Activated T-helper 2 cell treated with anti-CD3 and anti-CD28 coated beads, Interferon-gamma antibody, Interleukin-2, Interleukin-4, amounts not matched to agents 10 μg/mL and 5 μg/mL and 100 μg/mL, durations not matched to agents 14 hours and 24 hours and 36 hours (primary cell): ENCODE measurements at regions not wholly inside any gene's neighbourhood (a gene's known extent, or its start where the extent isn't known, plus 50 kb on each side); places are given as distances from the start of the nearest gene placed in this dataset.

Source experiments
- DNase-seq: peaks from one replicate; pipeline ENCODE4 v3.0.0; 2021; ENCODE audit warnings: low spot score
- H3K27ac Mint-ChIP-seq: one replicate; pipeline ENCODE4 v1.8.0; 2021; ENCODE audit warnings: mixed read lengths
- H3K27me3 Mint-ChIP-seq: one replicate; pipeline ENCODE4 v1.8.0; 2021; ENCODE audit warnings: low read depth, mixed read lengths
- H3K36me3 Mint-ChIP-seq: one replicate; pipeline ENCODE4 v1.8.0; 2021; ENCODE audit warnings: low read depth, mixed read lengths
- H3K4me1 Mint-ChIP-seq: one replicate; pipeline ENCODE4 v1.8.0; 2021; ENCODE audit warnings: low read depth, mixed read lengths
- H3K4me3 Mint-ChIP-seq: one replicate; pipeline ENCODE4 v1.8.0; 2021; ENCODE audit warnings: low read depth, mild to moderate bottlenecking, moderate library complexity, mixed read lengths
- H3K9me3 Mint-ChIP-seq: one replicate; pipeline ENCODE4 v1.8.0; 2021; ENCODE audit warnings: mixed read lengths
- intact Hi-C: fragments of 100-400 bp; cut with micrococcal nuclease; formaldehyde crosslinking; loops from one replicate; pipeline ENCODE4 v1.15.1; 2023

GRCh38 chr14:101077481-101078074 is 174.1 kb upstream of the RTL1 start:
- H3K4me3 Mint-ChIP-seq = no peak overlapping the region
- H3K4me1 Mint-ChIP-seq = no peaks in the 10 kb centered on the region
- no peaks in the 10 kb centered on the region for H3K36me3 Mint-ChIP-seq
- intact Hi-C loops = no loop called here
- H3K27ac Mint-ChIP-seq = no peak overlapping the region
- H3K9me3 Mint-ChIP-seq = no peaks in the 10 kb centered on the region
- H3K27me3 Mint-ChIP-seq = peaks cover 47% of the 10 kb centered on the region
- no peak for DNase-seq

- no peaks in the 10 kb centered on the region for H3K9me3 Mint-ChIP-seq
- intact Hi-C loops = no loop called here
- H3K4me1 Mint-ChIP-seq = no peaks in the 10 kb centered on the region
- H3K36me3 Mint-ChIP-seq = no peaks in the 10 kb centered on the region
- no peak overlapping the region for H3K4me3 Mint-ChIP-seq
- DNase-seq = no peak
- H3K27ac Mint-ChIP-seq = no peak overlapping the region
- H3K27me3 Mint-ChIP-seq = peaks cover 47% of the 10 kb centered on the region
Measured at GRCh38 chr14:101078170-101078891, 174.8 kb upstream of the RTL1 start.

GRCh38 chr14:101078892-101079221 is 175.3 kb upstream of the RTL1 start:
- intact Hi-C loops = no loop called here
- Mint-ChIP-seq H3K4me1 (no peaks in the 10 kb centered on the region), H3K27me3 (peaks cover 47% of the 10 kb centered on the region), H3K4me3 (no peak overlapping the region), H3K9me3 (no peaks in the 10 kb centered on the region), H3K36me3 (no peaks in the 10 kb centered on the region), H3K27ac (no peak overlapping the region)
- DNase-seq = no peak

GRCh38 chr14:101080922-101081593 is 177.5 kb upstream of the RTL1 start:
- Mint-ChIP-seq H3K27me3 (peaks cover 47% of the 10 kb centered on the region), H3K36me3 (no peaks in the 10 kb centered on the region), H3K4me3 (no peak overlapping the region), H3K4me1 (no peaks in the 10 kb centered on the region), H3K9me3 (no peaks in the 10 kb centered on the region), H3K27ac (no peak overlapping the region)
- intact Hi-C loops = no loop called here
- no peak for DNase-seq

GRCh38 chr14:101082036-101082435 is 178.5 kb upstream of the RTL1 start:
- no peak for DNase-seq
- Mint-ChIP-seq H3K27me3 (peaks cover 41% of the 10 kb centered on the region), H3K27ac (no peak overlapping the region), H3K9me3 (no peaks in the 10 kb centered on the region), H3K4me3 (no peak overlapping the region), H3K36me3 (no peaks in the 10 kb centered on the region), H3K4me1 (no peaks in the 10 kb centered on the region)
- intact Hi-C loops = no loop called here

GRCh38 chr14:101082436-101083384 is 179.2 kb upstream of the RTL1 start:
- intact Hi-C loops = no loop called here
- H3K36me3 Mint-ChIP-seq = no peaks in the 10 kb centered on the region
- H3K4me3 Mint-ChIP-seq = no peak overlapping the region
- H3K27ac Mint-ChIP-seq = no peak overlapping the region
- no peaks in the 10 kb centered on the region for H3K4me1 Mint-ChIP-seq
- H3K27me3 Mint-ChIP-seq = peaks cover 37% of the 10 kb centered on the region
- DNase-seq = no peak
- H3K9me3 Mint-ChIP-seq = no peaks in the 10 kb centered on the region

GRCh38 chr14:101083564-101084435 is 180.3 kb upstream of the RTL1 start:
- Mint-ChIP-seq H3K27ac (no peak overlapping the region), H3K9me3 (no peaks in the 10 kb centered on the region), H3K36me3 (no peaks in the 10 kb centered on the region), H3K4me1 (no peaks in the 10 kb centered on the region), H3K4me3 (no peak overlapping the region), H3K27me3 (peaks cover 29% of the 10 kb centered on the region)
- intact Hi-C loops = no loop called here
- DNase-seq = no peak

GRCh38 chr14:101084436-101084826 is 180.9 kb upstream of the RTL1 start:
- Mint-ChIP-seq H3K27me3 (peaks cover 23% of the 10 kb centered on the region), H3K4me1 (no peaks in the 10 kb centered on the region), H3K4me3 (no peak overlapping the region), H3K9me3 (no peaks in the 10 kb centered on the region), H3K27ac (no peak overlapping the region), H3K36me3 (no peaks in the 10 kb centered on the region)
- intact Hi-C loops = no loop called here
- no peak for DNase-seq

- Mint-ChIP-seq H3K27me3 (peaks cover 3% of the 10 kb centered on the region), H3K27ac (no peak overlapping the region), H3K4me3 (no peak overlapping the region), H3K9me3 (no peaks in the 10 kb centered on the region), H3K4me1 (no peaks in the 10 kb centered on the region), H3K36me3 (no peaks in the 10 kb centered on the region)
- intact Hi-C loops = no loop called here
- DNase-seq = no peak
Measured at GRCh38 chr14:101086926-101087325, 183.4 kb upstream of the RTL1 start.

- H3K27me3 Mint-ChIP-seq = peaks cover 3% of the 10 kb centered on the region
- H3K27ac Mint-ChIP-seq = no peak overlapping the region
- no peak overlapping the region for H3K4me3 Mint-ChIP-seq
- H3K36me3 Mint-ChIP-seq = no peaks in the 10 kb centered on the region
- H3K4me1 Mint-ChIP-seq = no peaks in the 10 kb centered on the region
- DNase-seq = no peak
- no peaks in the 10 kb centered on the region for H3K9me3 Mint-ChIP-seq
- intact Hi-C loops = no loop called here
Measured at GRCh38 chr14:101087614-101088394, 184.3 kb upstream of the RTL1 start.

GRCh38 chr14:101088395-101088667 is 184.8 kb upstream of the RTL1 start:
- Mint-ChIP-seq H3K27me3 (peaks cover 5% of the 10 kb centered on the region), H3K9me3 (no peaks in the 10 kb centered on the region), H3K36me3 (no peaks in the 10 kb centered on the region), H3K4me1 (no peaks in the 10 kb centered on the region), H3K4me3 (no peak overlapping the region), H3K27ac (no peak overlapping the region)
- intact Hi-C loops = no loop called here
- no peak for DNase-seq

GRCh38 chr14:101088714-101089113 is 185.2 kb upstream of the RTL1 start:
- Mint-ChIP-seq H3K4me3 (no peak overlapping the region), H3K9me3 (no peaks in the 10 kb centered on the region), H3K27me3 (peaks cover 5% of the 10 kb centered on the region), H3K27ac (no peak overlapping the region), H3K4me1 (no peaks in the 10 kb centered on the region), H3K36me3 (no peaks in the 10 kb centered on the region)
- intact Hi-C loops = no loop called here
- no peak for DNase-seq
